ENCODE measurements at regions not wholly inside any gene's neighbourhood (a gene's known extent, or its start where the extent isn't known, plus 50 kb on each side); places are given as distances from the start of the nearest gene placed in this dataset. TPM values are rescaled to one million over a fixed set of nuclear protein-coding genes. Genes with fewer than 3 reads are reported as not detected.

Small RNA genes lying in the stretch of these regions (microRNA-seq; reads per million reads assigned to microRNA genes)
- not detected for gene MIR4435-2 (ENCODE audit: borderline number of aligned reads)
